HEK293 (cell line): ENCODE measurements at regions not wholly inside any gene's neighbourhood (a gene's known extent, or its start where the extent isn't known, plus 50 kb on each side); places are given as distances from the start of the nearest gene placed in this dataset.

Source experiments
- CTCF ChIA-PET: fragments of 350-600 bp; formaldehyde crosslinking; extraction: SDS; loops from one replicate; lab custom pipeline; 2021; ENCODE audit warnings: antibody characterized with exemption; lab: Yijun Ruan, JAX
- POLR2A ChIA-PET: fragments of 300-600 bp; formaldehyde crosslinking; extraction: SDS; loops from one replicate; lab custom pipeline; 2020; ENCODE audit warnings: antibody characterized with exemption, inconsistent platforms; lab: Yijun Ruan, JAX
- H3K27ac ChIP-seq: fragments of 200-500 bp; sonication (Bioruptor generic); 2 replicates; pipeline ENCODE4 v1.5.1; 2014; ENCODE audit warnings: low read depth, low read length, control low read depth, inconsistent platforms; ENCODE audit errors: extremely low read depth
- H3K36me3 ChIP-seq, 2 experiments: fragments of 200-500 bp in 1 of 2; sonication (Bioruptor generic) in 1 of 2; 1 replicate in 1 of 2; 2 replicates in 1 of 2; pipeline ENCODE4 v1.5.1; 2014 to 2017; ENCODE audit warnings: inconsistent platforms in 2 of 2, low read length in 2 of 2; ENCODE audit not compliant: control insufficient read depth in 2 of 2, insufficient read depth in 1 of 2
- H3K4me1 ChIP-seq: fragments of 200-500 bp; sonication (Bioruptor generic); 2 replicates; pipeline ENCODE4 v1.5.1; 2014; ENCODE audit warnings: mild to moderate bottlenecking, low read length, inconsistent platforms; ENCODE audit not compliant: control insufficient read depth, insufficient read depth
- H3K4me3 ChIP-seq: 2 replicates; pipeline ENCODE4 v1.5.1; 2011; ENCODE audit warnings: low read depth, mild to moderate bottlenecking, control low read depth, low read length, moderate library complexity
- H3K9me3 ChIP-seq: fragments of 200-500 bp; sonication (Bioruptor generic); 2 replicates; pipeline ENCODE4 v1.5.1; 2014; ENCODE audit warnings: low read depth, low read length, inconsistent platforms; ENCODE audit not compliant: control insufficient read depth, insufficient read depth
- BCL11B ChIP-seq: fragments of 450-650 bp; formaldehyde crosslinking; IDR thresholded peaks from 2 replicates; pipeline ENCODE4 v1.5.1; 2016; ENCODE audit warnings: low read depth, missing biosample characterization, missing genetic modification characterization
- EGR2 ChIP-seq: fragments of 450-650 bp; formaldehyde crosslinking; IDR thresholded peaks from 2 replicates; pipeline ENCODE4 v1.5.1; 2016; ENCODE audit warnings: low read depth, missing biosample characterization, missing genetic modification characterization
- PRDM1 ChIP-seq: fragments of 450-650 bp; formaldehyde crosslinking; IDR thresholded peaks from 2 replicates; pipeline ENCODE4; 2016; ENCODE audit warnings: missing biosample characterization, missing genetic modification characterization
- RBAK ChIP-seq: fragments of 450-650 bp; formaldehyde crosslinking; IDR thresholded peaks from 2 replicates; pipeline ENCODE4 v1.5.1; 2016; ENCODE audit warnings: missing biosample characterization, missing genetic modification characterization
- SP3 ChIP-seq: fragments of 450-650 bp; formaldehyde crosslinking; IDR thresholded peaks from 2 replicates; pipeline ENCODE4 v1.5.1; 2016; ENCODE audit warnings: missing biosample characterization, missing genetic modification characterization
- ZNF112 ChIP-seq: fragments of 450-650 bp; formaldehyde crosslinking; IDR thresholded peaks from 2 replicates; pipeline ENCODE4 v1.5.0; 2017; ENCODE audit warnings: missing biosample characterization, missing genetic modification characterization
- ZNF133 ChIP-seq: fragments of 450-650 bp; formaldehyde crosslinking; IDR thresholded peaks from 2 replicates; pipeline ENCODE4 v1.5.1; 2016; ENCODE audit warnings: missing biosample characterization, missing genetic modification characterization
- ZNF146 ChIP-seq: fragments of 450-650 bp; formaldehyde crosslinking; IDR thresholded peaks from 2 replicates; pipeline ENCODE4 v1.5.1; 2016; ENCODE audit warnings: missing biosample characterization, missing genetic modification characterization
- ZNF157 ChIP-seq: fragments of 450-650 bp; formaldehyde crosslinking; IDR thresholded peaks from 2 replicates; pipeline ENCODE4 v1.5.1; 2016; ENCODE audit warnings: missing biosample characterization, missing genetic modification characterization
- ZNF184 ChIP-seq: fragments of 450-650 bp; IDR thresholded peaks from 2 replicates; pipeline ENCODE4 v1.5.1; 2018; ENCODE audit warnings: missing biosample characterization, mild to moderate bottlenecking, missing genetic modification characterization
- ZNF19 ChIP-seq: fragments of 450-650 bp; formaldehyde crosslinking; IDR thresholded peaks from 2 replicates; pipeline ENCODE4; 2016; ENCODE audit warnings: missing biosample characterization, missing genetic modification characterization, low read depth
- ZNF2 ChIP-seq: fragments of 450-650 bp; formaldehyde crosslinking; IDR thresholded peaks from 2 replicates; pipeline ENCODE4 v1.5.1; 2016; ENCODE audit warnings: missing biosample characterization, missing genetic modification characterization
- ZNF26 ChIP-seq: fragments of 450-650 bp; formaldehyde crosslinking; IDR thresholded peaks from 2 replicates; pipeline ENCODE4 v1.5.1; 2016; ENCODE audit warnings: missing biosample characterization, missing genetic modification characterization
- ZNF37A ChIP-seq: fragments of 450-650 bp; IDR thresholded peaks from 2 replicates; pipeline ENCODE4 v1.5.1; 2018; ENCODE audit warnings: missing biosample characterization, missing genetic modification characterization
- ZNF391 ChIP-seq: fragments of 450-650 bp; formaldehyde crosslinking; IDR thresholded peaks from 2 replicates; pipeline ENCODE4 v1.5.1; 2016; ENCODE audit warnings: low read depth, missing biosample characterization, missing genetic modification characterization, borderline replicate concordance
- ZNF561 ChIP-seq: fragments of 450-650 bp; IDR thresholded peaks from 2 replicates; pipeline ENCODE4 v1.5.1; 2018; ENCODE audit warnings: missing biosample characterization, missing genetic modification characterization, borderline replicate concordance
- ZNF624 ChIP-seq: fragments of 450-650 bp; formaldehyde crosslinking; IDR thresholded peaks from 2 replicates; pipeline ENCODE4 v1.5.1; 2017; ENCODE audit warnings: missing biosample characterization, missing genetic modification characterization
- ZNF654 ChIP-seq: fragments of 450-650 bp; formaldehyde crosslinking; IDR thresholded peaks from 2 replicates; pipeline ENCODE4 v1.5.1; 2016; ENCODE audit warnings: low read depth, missing biosample characterization, missing genetic modification characterization
- TF ChIP-seq, protein P1 (sequence below): fragments of 450-650 bp; formaldehyde crosslinking; IDR thresholded peaks from 2 replicates; pipeline ENCODE4 v1.5.1; 2016; ENCODE audit warnings: missing biosample characterization, missing genetic modification characterization
- TF ChIP-seq, protein P2 (sequence below): fragments of 450-650 bp; IDR thresholded peaks from 2 replicates; pipeline ENCODE4 v1.5.1; 2018; ENCODE audit warnings: missing biosample characterization, missing genetic modification characterization

DNA sequence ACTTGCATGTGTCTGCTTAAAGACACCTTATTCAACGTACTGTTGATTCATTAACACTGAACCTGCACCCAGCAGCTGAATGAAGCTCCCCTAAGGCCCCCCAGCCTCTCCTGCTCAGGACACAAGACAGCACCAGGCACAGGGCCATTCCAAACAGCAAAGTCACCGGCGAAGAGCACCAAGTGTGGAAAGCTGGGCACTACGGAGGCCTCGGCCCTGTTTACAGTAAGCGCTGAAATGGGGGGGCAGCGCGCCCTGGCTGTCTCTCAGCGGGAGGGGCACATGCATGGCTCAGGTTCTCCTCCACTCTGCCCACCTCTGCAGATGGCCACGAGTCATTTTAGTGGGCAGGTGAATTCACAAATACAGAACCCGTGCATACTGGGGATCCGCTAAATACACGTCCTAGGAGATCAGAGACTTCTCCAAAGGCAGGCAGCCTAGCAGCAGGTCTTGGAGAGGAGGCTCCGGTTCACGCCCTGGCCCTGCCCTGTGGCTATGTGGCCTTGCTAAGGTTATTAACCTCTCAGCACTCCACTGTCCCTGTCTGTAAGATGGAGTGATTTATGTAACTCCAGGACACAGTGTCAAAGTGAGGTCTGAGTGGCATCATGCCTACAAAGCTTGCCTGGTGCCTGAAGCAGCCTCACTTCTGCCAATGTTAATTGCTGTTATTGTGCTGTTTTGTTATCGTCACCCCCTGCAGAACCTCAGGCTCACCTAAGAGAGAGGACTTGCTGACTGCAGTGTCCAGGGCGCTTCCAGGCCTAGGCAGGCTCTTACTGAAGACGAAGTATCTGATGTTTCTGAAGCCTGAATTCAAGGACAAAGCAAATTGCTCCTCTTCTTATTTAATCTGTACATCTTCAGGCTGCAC, 207.4 kb upstream of the SOX1 start:
- CTCF ChIA-PET: interaction anchor here (0.7 kb wide), 1 partner anchor 9 kb away, joined by 4 read pairs; no protein-coding TSS in a partner anchor
- no peak overlapping the region for H3K4me3 ChIP-seq
- no peaks in the 10 kb centered on the region for H3K9me3 ChIP-seq
- H3K4me1 ChIP-seq: no peaks in the 10 kb centered on the region
- POLR2A ChIA-PET: no interaction called here
- H3K36me3 ChIP-seq: no peaks in the 10 kb centered on the region
- TF ChIP-seq ZNF654 (tag by site-specific recombination) (no peak), PRDM1 (tag by site-specific recombination) (no peak), ZNF157 (tag by site-specific recombination) (no peak), BCL11B (tag by site-specific recombination) (no peak), ZNF146 (tag by site-specific recombination) (no peak), ZNF624 (tag by site-specific recombination) (no peak), EGR2 (tag by site-specific recombination) (no peak), ZNF391 (tag by site-specific recombination) (no peak), ZNF2 (tag by site-specific recombination) (no peak), RBAK (tag by site-specific recombination) (no peak), ZNF184 (tag by site-specific recombination) (no peak), ZNF26 (tag by site-specific recombination) (no peak), SP3 (tag by site-specific recombination) (no peak), ZNF133 (tag by site-specific recombination) (no peak), ZNF561 (tag by site-specific recombination) (no peak), ZNF37A (no peak)
- TF ChIP-seq, protein P1, sequence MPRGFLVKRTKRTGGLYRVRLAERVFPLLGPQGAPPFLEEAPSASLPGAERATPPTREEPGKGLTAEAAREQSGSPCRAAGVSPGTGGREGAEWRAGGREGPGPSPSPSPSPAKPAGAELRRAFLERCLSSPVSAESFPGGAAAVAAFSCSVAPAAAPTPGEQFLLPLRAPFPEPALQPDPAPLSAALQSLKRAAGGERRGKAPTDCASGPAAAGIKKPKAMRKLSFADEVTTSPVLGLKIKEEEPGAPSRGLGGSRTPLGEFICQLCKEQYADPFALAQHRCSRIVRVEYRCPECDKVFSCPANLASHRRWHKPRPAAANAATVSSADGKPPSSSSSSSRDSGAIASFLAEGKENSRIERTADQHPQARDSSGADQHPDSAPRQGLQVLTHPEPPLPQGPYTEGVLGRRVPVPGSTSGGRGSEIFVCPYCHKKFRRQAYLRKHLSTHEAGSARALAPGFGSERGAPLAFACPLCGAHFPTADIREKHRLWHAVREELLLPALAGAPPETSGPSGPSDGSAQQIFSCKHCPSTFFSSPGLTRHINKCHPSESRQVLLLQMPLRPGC (tag by site-specific recombination): no peak
- no peak overlapping the region for H3K27ac ChIP-seq

DNA sequence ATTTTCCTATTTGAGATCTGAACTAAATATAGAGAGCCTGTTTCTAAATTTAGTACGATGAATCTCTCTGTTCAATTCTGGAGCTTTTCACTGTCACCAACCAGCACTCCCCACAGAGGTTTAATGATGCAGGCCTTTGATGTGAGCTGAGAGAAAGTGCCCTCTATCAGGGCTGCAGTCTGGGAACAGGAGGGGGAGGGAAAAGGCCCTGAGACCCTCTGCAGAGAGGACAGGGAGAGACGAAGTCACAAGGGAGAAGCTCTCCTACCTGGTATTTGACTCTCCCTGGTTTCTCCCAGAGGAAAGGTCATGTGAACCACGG, 206.8 kb upstream of the SOX1 start:
- Histone ChIP-seq H3K9me3 (no peaks in the 10 kb centered on the region), H3K27ac (no peak overlapping the region), H3K36me3 (no peaks in the 10 kb centered on the region), H3K4me1 (no peaks in the 10 kb centered on the region), H3K4me3 (no peak overlapping the region)
- CTCF ChIA-PET: interaction anchor here (0.7 kb wide), 1 partner anchor 9 kb away, joined by 4 read pairs; no protein-coding TSS in a partner anchor
- POLR2A ChIA-PET: no interaction called here
- TF ChIP-seq, protein P2, sequence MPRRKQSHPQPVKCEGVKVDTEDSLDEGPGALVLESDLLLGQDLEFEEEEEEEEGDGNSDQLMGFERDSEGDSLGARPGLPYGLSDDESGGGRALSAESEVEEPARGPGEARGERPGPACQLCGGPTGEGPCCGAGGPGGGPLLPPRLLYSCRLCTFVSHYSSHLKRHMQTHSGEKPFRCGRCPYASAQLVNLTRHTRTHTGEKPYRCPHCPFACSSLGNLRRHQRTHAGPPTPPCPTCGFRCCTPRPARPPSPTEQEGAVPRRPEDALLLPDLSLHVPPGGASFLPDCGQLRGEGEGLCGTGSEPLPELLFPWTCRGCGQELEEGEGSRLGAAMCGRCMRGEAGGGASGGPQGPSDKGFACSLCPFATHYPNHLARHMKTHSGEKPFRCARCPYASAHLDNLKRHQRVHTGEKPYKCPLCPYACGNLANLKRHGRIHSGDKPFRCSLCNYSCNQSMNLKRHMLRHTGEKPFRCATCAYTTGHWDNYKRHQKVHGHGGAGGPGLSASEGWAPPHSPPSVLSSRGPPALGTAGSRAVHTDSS: no peak
- TF ChIP-seq ZNF19 (tag by site-specific recombination) (no peak), ZNF112 (tag by site-specific recombination) (no peak), ZNF133 (tag by site-specific recombination) (no peak)
